DND-41 (cell line): ENCODE measurements at regions not wholly inside any gene's neighbourhood (a gene's known extent, or its start where the extent isn't known, plus 50 kb on each side); places are given as distances from the start of the nearest gene placed in this dataset.

Source experiments
- ATAC-seq: fragments of 200-7000 bp; cut with Tn5 transposase; 3 replicates; pipeline ENCODE4 v1.9.1; 2021; ENCODE audit warnings: low read depth; ENCODE audit not compliant: insufficient read depth
- DNase-seq: peaks from one replicate; pipeline ENCODE4 v3.0.0-alpha.2; 2020
- H2AFZ ChIP-seq: 2 replicates; pipeline ENCODE4 v1.6.0; 2012; ENCODE audit warnings: low read depth, low read length
- H3K27ac ChIP-seq: 2 replicates; pipeline ENCODE4 v1.5.1; 2012; ENCODE audit warnings: low read length, inconsistent platforms
- H3K27me3 ChIP-seq: fragments of 200-600 bp; sonication (generic); 2 replicates; pipeline ENCODE4 v1.6.0; 2012; ENCODE audit warnings: low read length, mild to moderate bottlenecking, inconsistent platforms; ENCODE audit not compliant: insufficient read depth, poor library complexity
- H3K36me3 ChIP-seq: 2 replicates; pipeline ENCODE4 v1.5.1; 2012; ENCODE audit warnings: low read length, inconsistent platforms; ENCODE audit not compliant: insufficient read depth
- H3K4me1 ChIP-seq: 2 replicates; pipeline ENCODE4 v1.5.1; 2012; ENCODE audit warnings: mild to moderate bottlenecking, low read length; ENCODE audit not compliant: insufficient read depth
- H3K4me2 ChIP-seq: 2 replicates; pipeline ENCODE4 v1.6.0; 2012; ENCODE audit warnings: mild to moderate bottlenecking, moderate library complexity, low read length, inconsistent platforms; ENCODE audit not compliant: insufficient read depth
- H3K4me3 ChIP-seq, 2 experiments: fragments of 200-600 bp in 1 of 2; shearing (Covaris generic) in 1 of 2; 2 replicates each; pipeline ENCODE4 v1.5.1; 2012 to 2016; ENCODE audit warnings: inconsistent platforms in 2 of 2, low read length in 2 of 2, mild to moderate bottlenecking in 2 of 2, low read depth in 1 of 2, moderate library complexity in 1 of 2
- H3K79me2 ChIP-seq: 2 replicates; pipeline ENCODE4 v1.6.0; 2012; ENCODE audit warnings: low read length, inconsistent platforms; ENCODE audit not compliant: insufficient read depth
- H3K9ac ChIP-seq: 2 replicates; pipeline ENCODE4 v1.6.0; 2012; ENCODE audit warnings: low read depth, mild to moderate bottlenecking, inconsistent platforms, low read length, moderate library complexity
- H3K9me3 ChIP-seq: 2 replicates; pipeline ENCODE4 v1.5.1; 2012; ENCODE audit warnings: low read length, moderate library complexity, mild to moderate bottlenecking, inconsistent platforms; ENCODE audit not compliant: insufficient read depth, severe bottlenecking
- H4K20me1 ChIP-seq: 2 replicates; pipeline ENCODE4 v1.6.0; 2012; ENCODE audit warnings: low read length; ENCODE audit not compliant: insufficient read depth
- CTCF ChIP-seq: IDR thresholded peaks from 2 replicates; pipeline ENCODE4 v1.5.1; 2012; ENCODE audit warnings: borderline replicate concordance, low read length, moderate library complexity, mild to moderate bottlenecking; ENCODE audit not compliant: poor library complexity, severe bottlenecking; ENCODE audit errors: extremely low read depth
- EZH2 ChIP-seq: IDR thresholded peaks from 3 replicates; pipeline ENCODE4 v1.6.1; 2012; ENCODE audit warnings: borderline replicate concordance, low read depth, mild to moderate bottlenecking, moderate library complexity, low read length, inconsistent platforms; ENCODE audit not compliant: severe bottlenecking

DNA sequence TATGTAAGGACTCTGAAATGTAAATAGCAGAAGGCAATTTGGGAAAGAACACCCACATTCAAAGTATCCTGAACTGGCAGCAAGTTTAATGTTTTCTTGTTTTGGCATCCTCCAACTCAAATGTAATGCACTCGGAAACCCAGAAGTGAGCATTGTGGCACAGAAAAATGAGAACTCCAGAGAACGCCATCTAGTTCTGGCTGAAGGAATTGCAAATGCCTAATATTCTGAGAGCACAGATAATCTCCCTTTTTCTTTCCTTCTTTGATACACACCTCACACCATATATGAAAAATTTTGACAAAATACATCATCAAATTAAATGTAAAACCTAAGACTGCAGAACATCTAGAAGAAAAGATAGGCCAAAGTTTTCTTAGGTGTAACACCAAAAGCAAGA lies 52.1 kb downstream of the PWWP3B start:
- DNase-seq (no peak), ATAC-seq (no peak)
- TF ChIP-seq CTCF (no peak), EZH2 (no peak)
- Histone ChIP-seq H4K20me1 (no peaks in the 10 kb centered on the region), H3K9me3 (no peaks in the 10 kb centered on the region), H3K27ac (no peak overlapping the region), H3K9ac (no peak overlapping the region), H3K4me2 (no peak overlapping the region), H2AFZ (no peak overlapping the region), H3K79me2 (no peaks in the 10 kb centered on the region), H3K27me3 (no peaks in the 10 kb centered on the region), H3K4me1 (no peaks in the 10 kb centered on the region), H3K4me3 (no peak overlapping the region), H3K36me3 (no peaks in the 10 kb centered on the region)

DNA sequence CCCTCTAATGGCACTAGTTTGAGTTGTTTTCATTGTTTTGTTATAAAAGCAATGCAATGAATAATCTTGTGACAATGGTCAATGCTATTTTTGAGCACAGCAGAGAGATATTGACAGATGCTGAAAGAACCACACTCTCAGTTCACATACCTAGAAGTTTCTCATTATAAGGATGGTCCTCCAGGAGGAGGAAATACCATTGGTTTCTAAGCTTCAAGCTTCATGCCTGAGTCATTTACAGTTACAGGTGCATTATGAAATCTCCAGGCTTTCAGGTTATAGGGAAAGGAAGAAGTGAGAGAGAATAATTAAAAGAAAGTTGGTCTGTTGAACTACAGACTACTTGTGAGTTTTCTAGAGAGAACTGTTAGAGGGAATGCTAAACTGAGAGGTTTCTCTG lies 75.3 kb downstream of the PWWP3B start:
- Histone ChIP-seq H3K27me3 (no peaks in the 10 kb centered on the region), H3K9ac (no peak overlapping the region), H4K20me1 (no peaks in the 10 kb centered on the region), H3K4me3 (no peak overlapping the region), H3K4me2 (no peak overlapping the region), H3K4me1 (no peaks in the 10 kb centered on the region), H3K79me2 (no peaks in the 10 kb centered on the region), H3K9me3 (no peaks in the 10 kb centered on the region), H3K27ac (no peak overlapping the region), H2AFZ (no peak overlapping the region), H3K36me3 (no peaks in the 10 kb centered on the region)
- no peak for ATAC-seq
- TF ChIP-seq CTCF (no peak), EZH2 (no peak)
- no peak for DNase-seq

- H2AFZ ChIP-seq, result no peak overlapping the region
- ATAC-seq, result no peak
- H3K4me3 ChIP-seq, result no peak overlapping the region
- H3K4me1 ChIP-seq, result no peaks in the 10 kb centered on the region
- TF ChIP-seq CTCF, result no peak
- DNase-seq, result no peak
- H3K27ac ChIP-seq, result no peak overlapping the region
- H3K36me3 ChIP-seq, result no peaks in the 10 kb centered on the region
- H4K20me1 ChIP-seq, result no peaks in the 10 kb centered on the region
- no peaks in the 10 kb centered on the region for H3K9me3 ChIP-seq
- H3K79me2 ChIP-seq, result no peaks in the 10 kb centered on the region
- H3K9ac ChIP-seq, result no peak overlapping the region
- no peak overlapping the region for H3K4me2 ChIP-seq
- H3K27me3 ChIP-seq, result no peaks in the 10 kb centered on the region
Measured at GRCh38 chrX:106246511-106246910, 78.4 kb downstream of the PWWP3B start.

DNA sequence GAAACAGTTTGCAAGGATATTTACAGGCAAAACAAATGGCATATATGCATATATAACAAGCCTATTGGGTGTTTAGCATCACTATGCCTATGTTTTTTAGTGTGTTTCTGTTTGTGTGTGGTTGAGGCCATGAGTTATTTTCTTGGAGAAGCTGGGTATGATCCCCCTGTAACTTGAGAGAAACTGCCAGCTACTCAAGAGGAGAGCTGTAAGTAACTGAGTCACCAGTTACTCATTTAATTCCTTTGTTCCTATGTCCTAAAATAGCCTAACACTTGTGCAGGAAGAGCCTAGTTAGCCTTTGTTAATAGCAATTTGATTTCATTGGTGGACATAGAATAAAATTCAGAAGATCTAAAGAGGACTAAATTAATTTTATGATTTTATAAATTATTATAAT lies 79.1 kb downstream of the PWWP3B start:
- Histone ChIP-seq H3K9me3 (no peaks in the 10 kb centered on the region), H2AFZ (no peak overlapping the region), H3K36me3 (no peaks in the 10 kb centered on the region), H3K4me1 (no peaks in the 10 kb centered on the region), H3K27me3 (no peaks in the 10 kb centered on the region), H3K27ac (no peak overlapping the region), H3K4me2 (no peak overlapping the region), H3K4me3 (no peak overlapping the region), H3K9ac (no peak overlapping the region), H4K20me1 (no peaks in the 10 kb centered on the region), H3K79me2 (no peaks in the 10 kb centered on the region)
- no peak for ATAC-seq
- TF ChIP-seq CTCF, result no peak
- no peak for TF ChIP-seq EZH2
- DNase-seq, result no peak
